HG03354 (cell line): ENCODE measurements at regions not wholly inside any gene's neighbourhood (a gene's known extent, or its start where the extent isn't known, plus 50 kb on each side); places are given as distances from the start of the nearest gene placed in this dataset.
"Not testable (repeated sequence)": the region's sequence is repeated elsewhere in the genome, so short reads cannot be mapped to it uniquely, and the experiment has no call there.

Source experiments
- ATAC-seq: cut with Tn5 transposase; IDR thresholded peaks from one replicate; pipeline ENCODE4 v1.9.1; 2021; ENCODE audit warnings: mild to moderate bottlenecking; ENCODE audit not compliant: unreplicated experiment, poor library complexity, severe bottlenecking

- no peak for ATAC-seq
Measured at GRCh38 chr2:4745056-4745991, 946.9 kb upstream of the SOX11 start.

- ATAC-seq, result no peak
Measured at GRCh38 chr2:4753721-4754120, 938.5 kb upstream of the SOX11 start.

GRCh38 chr2:4762951-4763376, 929.2 kb upstream of the SOX11 start:
- ATAC-seq, result no peak

- ATAC-seq, result no peak
Measured at GRCh38 chr2:4765787-4766530, 926.2 kb upstream of the SOX11 start.

GRCh38 chr2:4775668-4776067, 916.5 kb upstream of the SOX11 start:
- ATAC-seq, result no peak

- ATAC-seq, result no peak
Measured at GRCh38 chr2:4780679-4781078, 911.5 kb upstream of the SOX11 start.

- no peak for ATAC-seq
Measured at GRCh38 chr2:4782647-4783046, 909.5 kb upstream of the SOX11 start.

- ATAC-seq, result no peak
Measured at GRCh38 chr2:4791488-4791887, 900.7 kb upstream of the SOX11 start.

GRCh38 chr2:4792126-4792525, 900.1 kb upstream of the SOX11 start:
- no peak for ATAC-seq

- no peak for ATAC-seq
Measured at GRCh38 chr2:4803396-4803795, 888.8 kb upstream of the SOX11 start.

GRCh38 chr2:4814137-4814536, 878.0 kb upstream of the SOX11 start:
- not testable (repeated sequence) for ATAC-seq

- ATAC-seq, result no peak
Measured at GRCh38 chr2:4827836-4828235, 864.3 kb upstream of the SOX11 start.

- no peak for ATAC-seq
Measured at GRCh38 chr2:4828682-4829374, 863.4 kb upstream of the SOX11 start.

GRCh38 chr2:4831751-4832150, 860.4 kb upstream of the SOX11 start:
- ATAC-seq, result no peak

- ATAC-seq, result no peak
Measured at GRCh38 chr2:4832642-4833041, 859.5 kb upstream of the SOX11 start.

- ATAC-seq, result no peak
Measured at GRCh38 chr2:4838626-4839025, 853.6 kb upstream of the SOX11 start.

GRCh38 chr2:4840791-4841190, 851.4 kb upstream of the SOX11 start:
- no peak for ATAC-seq

GRCh38 chr2:4844881-4845280, 847.3 kb upstream of the SOX11 start:
- ATAC-seq, result no peak

- no peak for ATAC-seq
Measured at GRCh38 chr2:4862031-4862430, 830.2 kb upstream of the SOX11 start.

GRCh38 chr2:4866198-4866597, 826.0 kb upstream of the SOX11 start:
- ATAC-seq, result no peak
